K562 (cell line): ENCODE measurements at regions not wholly inside any gene's neighbourhood (a gene's known extent, or its start where the extent isn't known, plus 50 kb on each side); places are given as distances from the start of the nearest gene placed in this dataset.
A peak's percentile ranks its signal among the peaks of the same experiment; 100 is the strongest.

Experiments
- CXXC5 ChIP-seq: fragments of 250-450 bp; sonication (Bioruptor Pico); IDR thresholded peaks from 2 replicates; pipeline ENCODE4 v1.8.0; 2022; ENCODE audit warnings: inconsistent platforms, mild to moderate bottlenecking, moderate library complexity
- DPF2 ChIP-seq: fragments of 450-650 bp; IDR thresholded peaks from 2 replicates; pipeline ENCODE4 v1.6.1; 2016
- ETV1 ChIP-seq: fragments of 450-650 bp; conservative IDR thresholded peaks from 2 replicates; pipeline ENCODE4 v1.6.1; 2016; ENCODE audit warnings: missing genetic modification characterization, control low read depth, low read depth, missing compliant biosample characterization
- ETV5 ChIP-seq: sonication (generic); formaldehyde crosslinking; IDR thresholded peaks from 2 replicates; pipeline ENCODE4 v1.4.0; 2020; ENCODE audit warnings: low read depth, mild to moderate bottlenecking, missing genetic modification reagents
- FIP1L1 ChIP-seq: fragments of 200-400 bp; formaldehyde crosslinking; IDR thresholded peaks from 2 replicates; pipeline ENCODE4 v1.6.1; 2018; ENCODE audit warnings: mild to moderate bottlenecking, low read depth, low read length; ENCODE audit not compliant: poor library complexity, severe bottlenecking
- HDAC2 ChIP-seq: fragments of 450-650 bp; IDR thresholded peaks from 2 replicates; pipeline ENCODE4 v1.6.1; 2016; ENCODE audit warnings: mild to moderate bottlenecking
- KDM1A ChIP-seq, 2 experiments: fragments of 450-650 bp; IDR thresholded peaks; 2 replicates each; pipeline ENCODE4 v1.6.1; 2016; ENCODE audit warnings: mild to moderate bottlenecking in 2 of 2
- LEF1 ChIP-seq: fragments of 450-650 bp; IDR thresholded peaks from 2 replicates; pipeline ENCODE4 v1.6.1; 2016; ENCODE audit warnings: mild to moderate bottlenecking
- NBN ChIP-seq: fragments of 450-650 bp; IDR thresholded peaks from 2 replicates; pipeline ENCODE4 v1.6.1; 2016; ENCODE audit warnings: low read depth, mild to moderate bottlenecking
- RAD21 ChIP-seq, 2 experiments: fragments of 250-450 bp in 1 of 2; fragments of 450-650 bp in 1 of 2; sonication (Bioruptor Pico) in 1 of 2; formaldehyde crosslinking in 1 of 2; IDR thresholded peaks in 1 of 2; conservative IDR thresholded peaks in 1 of 2; 2 replicates each; pipeline versions ENCODE4 v1.4.0 to v1.8.0; 2020 to 2022; ENCODE audit warnings: mild to moderate bottlenecking in 2 of 2, moderate library complexity in 1 of 2
- XRCC3 ChIP-seq: fragments of 450-650 bp; IDR thresholded peaks from 2 replicates; pipeline ENCODE4 v1.6.1; 2017; ENCODE audit warnings: mild to moderate bottlenecking, moderate library complexity
- YY1 ChIP-seq, 3 experiments: IDR thresholded peaks; 2 replicates each; pipeline ENCODE4 v1.6.1; 2011; ENCODE audit warnings: low read length in 2 of 3, mild to moderate bottlenecking in 2 of 3, moderate library complexity in 2 of 3, borderline replicate concordance in 1 of 3, control low read depth in 1 of 3, low read depth in 1 of 3; ENCODE audit not compliant: insufficient read depth in 3 of 3, insufficient replicate concordance in 2 of 3, control insufficient read depth in 1 of 3, insufficient read length in 1 of 3; ENCODE audit errors: extremely low read depth in 1 of 3
- ZBTB7A ChIP-seq: IDR thresholded peaks from 2 replicates; pipeline ENCODE4 v1.6.1; 2011; ENCODE audit warnings: low read depth, mild to moderate bottlenecking, low read length, moderate library complexity, borderline replicate concordance; ENCODE audit not compliant: control insufficient read depth
- TF ChIP-seq, protein P1 (sequence below), 3 experiments: fragments of 200-800 bp in 1 of 3; sonication (Bioruptor generic) in 1 of 3; sonication (generic) in 1 of 3; formaldehyde crosslinking in 1 of 3; IDR thresholded peaks; 2 replicates each; pipeline versions ENCODE4 v1.6.1 to v1.8.0; 2016 to 2022; ENCODE audit warnings: mild to moderate bottlenecking in 2 of 3, missing compliant biosample characterization in 2 of 3, missing genetic modification characterization in 2 of 3, missing genetic modification reagents in 1 of 3
- TF ChIP-seq, protein P2 (sequence below), 2 experiments: IDR thresholded peaks; 2 replicates each; pipeline ENCODE4 v1.6.1; 2012; ENCODE audit warnings: improper control_type of control experiment in 2 of 2, low read depth in 2 of 2, low read length in 2 of 2, borderline replicate concordance in 1 of 2
- TF ChIP-seq, protein P3 (sequence below), 2 experiments: fragments of 200-800 bp in 1 of 2; sonication (Bioruptor generic) in 1 of 2; sonication (generic) in 1 of 2; formaldehyde crosslinking in 1 of 2; IDR thresholded peaks in 1 of 2; conservative IDR thresholded peaks in 1 of 2; 2 replicates each; pipeline versions ENCODE4 v1.5.0 to v1.6.1; 2016 to 2020; ENCODE audit warnings: missing compliant biosample characterization in 1 of 2, missing genetic modification characterization in 1 of 2, missing genetic modification reagents in 1 of 2
- TF ChIP-seq, protein P4 (sequence below): fragments of 150-350 bp; conservative IDR thresholded peaks from 2 replicates; pipeline ENCODE4 v1.6.1; 2014; ENCODE audit warnings: low read length

DNA sequence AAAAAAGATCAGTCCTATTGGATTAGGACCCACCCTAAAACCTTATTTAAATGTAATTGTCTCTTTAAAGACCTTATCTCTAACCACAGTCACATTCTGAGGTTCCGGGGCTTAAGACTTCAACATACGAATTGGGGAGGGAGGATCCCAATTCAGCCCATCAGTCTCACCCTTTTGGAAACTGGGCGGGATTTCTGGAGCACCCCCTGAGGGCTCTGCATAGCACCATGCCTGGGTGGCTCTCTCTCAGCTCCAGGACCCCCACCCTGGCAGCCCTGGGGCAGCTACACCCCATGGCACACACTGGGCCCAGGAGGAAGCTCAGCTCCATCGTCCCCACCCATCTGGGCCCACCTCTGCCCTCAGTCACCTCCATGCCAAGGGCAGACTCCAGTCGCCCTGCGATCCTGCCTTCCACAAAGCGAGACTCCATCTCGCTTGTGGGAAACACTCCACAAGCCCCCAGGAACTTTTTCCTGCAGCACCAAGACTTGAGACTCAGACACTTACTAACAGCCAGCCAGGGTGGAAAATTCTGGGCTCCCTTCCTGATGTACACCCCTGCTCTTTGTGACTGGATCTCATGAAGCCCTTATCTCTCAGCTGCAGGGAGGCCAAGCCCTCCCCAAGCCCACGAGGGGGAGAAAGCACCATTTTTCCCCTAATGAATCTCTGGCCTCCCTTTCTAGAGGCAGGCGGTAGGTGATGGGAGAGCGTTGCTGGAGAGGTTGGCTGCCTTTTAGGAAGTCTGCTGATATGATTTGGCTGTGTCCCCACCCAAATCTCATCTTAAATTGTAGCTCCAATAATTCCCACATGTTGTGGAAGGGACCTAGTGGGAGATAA lies 90.8 kb upstream of the KDM7A start (continued):
- TF ChIP-seq, protein P1, sequence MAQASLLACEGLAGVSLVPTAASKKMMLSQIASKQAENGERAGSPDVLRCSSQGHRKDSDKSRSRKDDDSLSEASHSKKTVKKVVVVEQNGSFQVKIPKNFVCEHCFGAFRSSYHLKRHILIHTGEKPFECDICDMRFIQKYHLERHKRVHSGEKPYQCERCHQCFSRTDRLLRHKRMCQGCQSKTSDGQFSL (CRISPR knock-in tag; IDR thresholded peaks at IDR 0.05) = peak; percentile 58; the same call in 1 of the 2 replicates
- TF ChIP-seq, protein P1 (tag; IDR thresholded peaks at IDR 0.05) = 0 out of 4 replicates have a peak, but pooled peaks of 1 of the 2 experiments have one; percentile 17
- peak; percentile 90 for TF ChIP-seq ZBTB7A
- peak in 2 of 3 experiments; percentile 36 to 76 for TF ChIP-seq YY1 (IDR thresholded peaks at IDR 0.05; ENCODE audit: borderline replicate concordance in 1 of 3, control insufficient read depth in 1 of 3, extremely low read depth in 1 of 3, insufficient read depth in 3 of 3, insufficient read length in 1 of 3, insufficient replicate concordance in 2 of 3, low read depth in 1 of 3, low read length in 2 of 3)
- TF ChIP-seq ETV1 (tag) = peak; percentile 42; the same call in 1 of the 2 replicates
- TF ChIP-seq ETV5 (CRISPR knock-in tag) = peak; percentile 54
- peak; percentile 12; the same call in 1 of the 2 replicates for TF ChIP-seq HDAC2
- TF ChIP-seq, protein P2, sequence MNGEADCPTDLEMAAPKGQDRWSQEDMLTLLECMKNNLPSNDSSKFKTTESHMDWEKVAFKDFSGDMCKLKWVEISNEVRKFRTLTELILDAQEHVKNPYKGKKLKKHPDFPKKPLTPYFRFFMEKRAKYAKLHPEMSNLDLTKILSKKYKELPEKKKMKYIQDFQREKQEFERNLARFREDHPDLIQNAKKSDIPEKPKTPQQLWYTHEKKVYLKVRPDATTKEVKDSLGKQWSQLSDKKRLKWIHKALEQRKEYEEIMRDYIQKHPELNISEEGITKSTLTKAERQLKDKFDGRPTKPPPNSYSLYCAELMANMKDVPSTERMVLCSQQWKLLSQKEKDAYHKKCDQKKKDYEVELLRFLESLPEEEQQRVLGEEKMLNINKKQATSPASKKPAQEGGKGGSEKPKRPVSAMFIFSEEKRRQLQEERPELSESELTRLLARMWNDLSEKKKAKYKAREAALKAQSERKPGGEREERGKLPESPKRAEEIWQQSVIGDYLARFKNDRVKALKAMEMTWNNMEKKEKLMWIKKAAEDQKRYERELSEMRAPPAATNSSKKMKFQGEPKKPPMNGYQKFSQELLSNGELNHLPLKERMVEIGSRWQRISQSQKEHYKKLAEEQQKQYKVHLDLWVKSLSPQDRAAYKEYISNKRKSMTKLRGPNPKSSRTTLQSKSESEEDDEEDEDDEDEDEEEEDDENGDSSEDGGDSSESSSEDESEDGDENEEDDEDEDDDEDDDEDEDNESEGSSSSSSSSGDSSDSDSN (IDR thresholded peaks at IDR 0.05; ENCODE audit: borderline replicate concordance in 1 of 2, low read depth in 2 of 2, low read length in 2 of 2) = peak; percentile 39 to 66; a peak in 1 of 4 replicates
- TF ChIP-seq DPF2 = peak; percentile 89
- TF ChIP-seq NBN = 0 out of 2 replicates have a peak, but pooled peaks have one; percentile 67
- TF ChIP-seq LEF1 = peak; percentile 69; the same call in 1 of the 2 replicates
- TF ChIP-seq, protein P3, sequence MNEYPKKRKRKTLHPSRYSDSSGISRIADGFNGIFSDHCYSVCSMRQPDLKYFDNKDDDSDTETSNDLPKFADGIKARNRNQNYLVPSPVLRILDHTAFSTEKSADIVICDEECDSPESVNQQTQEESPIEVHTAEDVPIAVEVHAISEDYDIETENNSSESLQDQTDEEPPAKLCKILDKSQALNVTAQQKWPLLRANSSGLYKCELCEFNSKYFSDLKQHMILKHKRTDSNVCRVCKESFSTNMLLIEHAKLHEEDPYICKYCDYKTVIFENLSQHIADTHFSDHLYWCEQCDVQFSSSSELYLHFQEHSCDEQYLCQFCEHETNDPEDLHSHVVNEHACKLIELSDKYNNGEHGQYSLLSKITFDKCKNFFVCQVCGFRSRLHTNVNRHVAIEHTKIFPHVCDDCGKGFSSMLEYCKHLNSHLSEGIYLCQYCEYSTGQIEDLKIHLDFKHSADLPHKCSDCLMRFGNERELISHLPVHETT (CRISPR knock-in tag; conservative IDR thresholded peaks at IDR 0.05 in 1 of 2, IDR thresholded peaks at IDR 0.05 in 1 of 2) = no peak
- peak in 1 of 2 experiments; percentile 31; a peak in 2 of 4 replicates for TF ChIP-seq RAD21 (CRISPR knock-in tag; conservative IDR thresholded peaks at IDR 0.05 in 1 of 2, IDR thresholded peaks at IDR 0.05 in 1 of 2)
- peak; percentile 41; the same call in 1 of the 2 replicates for TF ChIP-seq CXXC5 (CRISPR knock-in tag)
- TF ChIP-seq FIP1L1 = no peak
- peak; percentile 69 to 78 for TF ChIP-seq KDM1A (IDR thresholded peaks at IDR 0.05)
- no peak for TF ChIP-seq XRCC3
- TF ChIP-seq, protein P4, sequence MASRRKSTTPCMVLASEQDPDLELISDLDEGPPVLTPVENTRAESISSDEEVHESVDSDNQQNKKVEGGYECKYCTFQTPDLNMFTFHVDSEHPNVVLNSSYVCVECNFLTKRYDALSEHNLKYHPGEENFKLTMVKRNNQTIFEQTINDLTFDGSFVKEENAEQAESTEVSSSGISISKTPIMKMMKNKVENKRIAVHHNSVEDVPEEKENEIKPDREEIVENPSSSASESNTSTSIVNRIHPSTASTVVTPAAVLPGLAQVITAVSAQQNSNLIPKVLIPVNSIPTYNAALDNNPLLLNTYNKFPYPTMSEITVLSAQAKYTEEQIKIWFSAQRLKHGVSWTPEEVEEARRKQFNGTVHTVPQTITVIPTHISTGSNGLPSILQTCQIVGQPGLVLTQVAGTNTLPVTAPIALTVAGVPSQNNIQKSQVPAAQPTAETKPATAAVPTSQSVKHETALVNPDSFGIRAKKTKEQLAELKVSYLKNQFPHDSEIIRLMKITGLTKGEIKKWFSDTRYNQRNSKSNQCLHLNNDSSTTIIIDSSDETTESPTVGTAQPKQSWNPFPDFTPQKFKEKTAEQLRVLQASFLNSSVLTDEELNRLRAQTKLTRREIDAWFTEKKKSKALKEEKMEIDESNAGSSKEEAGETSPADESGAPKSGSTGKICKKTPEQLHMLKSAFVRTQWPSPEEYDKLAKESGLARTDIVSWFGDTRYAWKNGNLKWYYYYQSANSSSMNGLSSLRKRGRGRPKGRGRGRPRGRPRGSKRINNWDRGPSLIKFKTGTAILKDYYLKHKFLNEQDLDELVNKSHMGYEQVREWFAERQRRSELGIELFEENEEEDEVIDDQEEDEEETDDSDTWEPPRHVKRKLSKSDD = no peak
